Fibroblast of lung (primary cell): ENCODE measurements at regions not wholly inside any gene's neighbourhood (a gene's known extent, or its start where the extent isn't known, plus 50 kb on each side); places are given as distances from the start of the nearest gene placed in this dataset.

Source experiments
- DNase-seq, 2 donors: peaks; one replicate each; pipeline versions ENCODE4 v3.0.0 to v3.0.0-alpha.2; 2010; ENCODE audit warnings: low read depth in 2 of 2
- H2AFZ ChIP-seq: 2 replicates; pipeline ENCODE4 v1.5.1; 2012; ENCODE audit warnings: low read length, control low read depth, inconsistent platforms
- H3K27ac ChIP-seq: 2 replicates; pipeline ENCODE4 v1.5.1; 2011; ENCODE audit warnings: low read length, control low read depth; ENCODE audit not compliant: insufficient read depth
- H3K27me3 ChIP-seq: 2 replicates; pipeline ENCODE4 v1.5.1; 2011; ENCODE audit warnings: mild to moderate bottlenecking, low read length; ENCODE audit not compliant: control insufficient read depth, insufficient read depth
- H3K36me3 ChIP-seq: 2 replicates; pipeline ENCODE4 v1.5.1; 2011; ENCODE audit warnings: low read length; ENCODE audit not compliant: control insufficient read depth, insufficient read depth
- H3K4me1 ChIP-seq: 2 replicates; pipeline ENCODE4 v1.5.1; 2011; ENCODE audit warnings: low read length; ENCODE audit not compliant: control insufficient read depth, insufficient read depth; ENCODE audit errors: extremely low read depth
- H3K4me2 ChIP-seq: 2 replicates; pipeline ENCODE4 v1.5.1; 2011; ENCODE audit warnings: low read length, control low read depth; ENCODE audit not compliant: insufficient read depth; ENCODE audit errors: extremely low read depth
- H3K4me3 ChIP-seq, 4 experiments: fragments of 200-600 bp in 1 of 4; sonication (generic) in 1 of 4; replicated peaks in 1 of 4; 2 replicates each; pipeline ENCODE4 v1.5.1; 2011 to 2016; ENCODE audit warnings: low read length in 4 of 4, low read depth in 3 of 4, mild to moderate bottlenecking in 3 of 4, control low read depth in 2 of 4, inconsistent platforms in 1 of 4, mixed read lengths in 1 of 4; ENCODE audit not compliant: insufficient read depth in 1 of 4; ENCODE audit errors: control extremely low read depth in 1 of 4
- H3K79me2 ChIP-seq: 2 replicates; pipeline ENCODE4 v1.5.1; 2012; ENCODE audit warnings: mild to moderate bottlenecking, low read length, inconsistent platforms; ENCODE audit not compliant: control insufficient read depth, insufficient read depth
- H3K9ac ChIP-seq: 2 replicates; pipeline ENCODE4 v1.5.1; 2011; ENCODE audit warnings: mild to moderate bottlenecking, low read length, control low read depth; ENCODE audit not compliant: insufficient read depth
- H3K9me3 ChIP-seq: 2 replicates; pipeline ENCODE4 v1.5.1; 2012; ENCODE audit warnings: low read depth, low read length; ENCODE audit not compliant: control insufficient read depth, insufficient read depth
- H4K20me1 ChIP-seq: 2 replicates; pipeline ENCODE4 v1.5.1; 2011; ENCODE audit warnings: low read length; ENCODE audit not compliant: control insufficient read depth, insufficient read depth; ENCODE audit errors: extremely low read depth
- EZH2 ChIP-seq: IDR thresholded peaks from 2 replicates; pipeline ENCODE4 v1.5.1; 2012; ENCODE audit warnings: low read length, control low read depth, mild to moderate bottlenecking; ENCODE audit errors: missing control alignments
- TF ChIP-seq, protein P1 (sequence below), 2 donors: IDR thresholded peaks in 1 of 2; conservative IDR thresholded peaks in 1 of 2; 1 replicate in 1 of 2; 2 replicates in 1 of 2; pipeline ENCODE4 v1.5.1; 2011 to 2012; ENCODE audit warnings: low read length in 2 of 2, control low read depth in 1 of 2, inconsistent platforms in 1 of 2, low read depth in 1 of 2, mild to moderate bottlenecking in 1 of 2

DNA sequence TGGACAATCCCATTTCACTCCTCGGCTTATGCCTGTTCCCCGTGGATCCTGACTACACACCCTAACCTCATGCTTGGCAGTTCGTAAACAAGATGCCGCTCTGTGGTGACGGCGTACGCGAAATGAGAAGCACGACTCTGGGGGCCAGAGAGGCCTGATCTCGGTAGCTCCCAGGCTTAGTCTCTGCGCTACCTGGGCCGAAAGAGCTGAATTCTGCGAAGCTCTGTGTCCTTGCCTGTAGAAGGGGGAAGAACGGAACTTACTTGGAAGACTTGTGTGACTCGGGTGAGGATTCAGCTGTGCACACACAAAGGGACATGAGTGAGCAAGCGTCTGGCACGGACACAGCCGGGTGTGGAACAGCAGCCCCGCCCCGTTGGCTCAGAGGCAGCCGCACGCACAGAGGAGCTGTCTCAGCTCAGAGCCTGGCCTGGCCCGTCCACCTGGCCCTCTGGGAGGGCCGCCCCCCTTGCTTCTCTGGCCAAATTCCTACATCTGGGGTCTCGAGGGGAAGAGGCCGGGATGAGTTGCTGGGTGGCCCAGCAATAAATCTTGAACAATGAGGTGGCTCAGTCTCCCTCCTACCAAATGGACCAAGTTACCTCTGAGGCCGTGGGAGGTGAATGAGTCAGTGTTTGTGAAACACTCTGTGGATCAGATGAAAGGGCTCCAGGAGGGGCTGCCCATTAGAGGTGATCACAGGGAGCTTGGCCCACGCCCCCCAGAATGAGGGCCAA is 83.8 kb downstream of the PDGFA start:
- H3K4me2 ChIP-seq, result no peak overlapping the region
- H3K9ac ChIP-seq, result no peak overlapping the region
- H3K79me2 ChIP-seq, result no peaks in the 10 kb centered on the region
- no peaks in the 10 kb centered on the region for H3K9me3 ChIP-seq
- H2AFZ ChIP-seq, result no peak overlapping the region
- peak in 1 of 2 donors; percentile 53 for DNase-seq
- TF ChIP-seq, protein P1, sequence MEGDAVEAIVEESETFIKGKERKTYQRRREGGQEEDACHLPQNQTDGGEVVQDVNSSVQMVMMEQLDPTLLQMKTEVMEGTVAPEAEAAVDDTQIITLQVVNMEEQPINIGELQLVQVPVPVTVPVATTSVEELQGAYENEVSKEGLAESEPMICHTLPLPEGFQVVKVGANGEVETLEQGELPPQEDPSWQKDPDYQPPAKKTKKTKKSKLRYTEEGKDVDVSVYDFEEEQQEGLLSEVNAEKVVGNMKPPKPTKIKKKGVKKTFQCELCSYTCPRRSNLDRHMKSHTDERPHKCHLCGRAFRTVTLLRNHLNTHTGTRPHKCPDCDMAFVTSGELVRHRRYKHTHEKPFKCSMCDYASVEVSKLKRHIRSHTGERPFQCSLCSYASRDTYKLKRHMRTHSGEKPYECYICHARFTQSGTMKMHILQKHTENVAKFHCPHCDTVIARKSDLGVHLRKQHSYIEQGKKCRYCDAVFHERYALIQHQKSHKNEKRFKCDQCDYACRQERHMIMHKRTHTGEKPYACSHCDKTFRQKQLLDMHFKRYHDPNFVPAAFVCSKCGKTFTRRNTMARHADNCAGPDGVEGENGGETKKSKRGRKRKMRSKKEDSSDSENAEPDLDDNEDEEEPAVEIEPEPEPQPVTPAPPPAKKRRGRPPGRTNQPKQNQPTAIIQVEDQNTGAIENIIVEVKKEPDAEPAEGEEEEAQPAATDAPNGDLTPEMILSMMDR (conservative IDR thresholded peaks at IDR 0.05 in 1 of 2, IDR thresholded peaks at IDR 0.05 in 1 of 2; ENCODE audit: low read depth in 1 of 2, low read length in 2 of 2), result no peak
- no peak for TF ChIP-seq EZH2
- no peaks in the 10 kb centered on the region for H3K4me1 ChIP-seq
- no peak overlapping the region for H3K27ac ChIP-seq
- no peaks in the 10 kb centered on the region for H3K36me3 ChIP-seq
- no peaks in the 10 kb centered on the region for H3K27me3 ChIP-seq
- H4K20me1 ChIP-seq, result no peaks in the 10 kb centered on the region
- H3K4me3 ChIP-seq, result no peak overlapping the region

DNA sequence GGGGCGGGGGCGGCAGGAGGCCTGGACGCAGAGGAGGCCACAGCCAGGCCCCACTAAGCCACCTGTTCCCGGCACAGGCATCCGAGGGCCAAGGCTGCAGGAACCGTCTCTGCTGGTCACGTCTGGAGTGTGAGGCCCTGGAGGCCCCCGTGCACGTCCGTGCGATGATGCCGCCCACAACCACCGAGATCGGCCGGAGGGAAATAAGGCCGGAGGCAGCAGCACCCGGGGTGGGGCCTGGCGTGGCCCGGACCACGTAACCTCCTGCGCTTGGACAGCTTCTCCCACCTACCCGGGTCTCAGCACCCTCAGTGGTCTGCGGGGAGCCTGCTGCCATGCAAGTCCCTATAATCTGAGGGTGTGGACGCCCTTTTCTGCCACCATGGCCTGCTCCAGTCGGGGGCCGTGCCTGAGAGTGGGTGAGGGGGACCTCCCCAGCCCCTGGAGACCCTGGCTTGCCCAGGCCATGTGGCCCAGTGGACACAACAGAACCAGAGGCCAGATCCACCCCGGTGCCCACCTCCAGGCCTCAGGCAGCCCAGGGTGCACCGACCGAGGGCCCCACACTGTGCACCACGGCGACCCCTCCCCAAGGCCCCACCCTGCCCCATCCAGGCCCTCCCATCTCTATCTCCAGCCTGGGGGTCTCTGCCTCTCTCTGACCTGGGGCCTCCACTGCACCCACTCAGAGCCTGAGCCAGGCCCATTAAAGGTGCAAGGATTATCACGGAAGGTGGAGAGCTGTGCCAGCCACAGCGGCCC is 83.1 kb downstream of the PDGFA start:
- Histone ChIP-seq H3K9me3 (no peaks in the 10 kb centered on the region), H4K20me1 (no peaks in the 10 kb centered on the region), H3K27me3 (no peaks in the 10 kb centered on the region), H3K36me3 (no peaks in the 10 kb centered on the region), H2AFZ (no peak overlapping the region), H3K4me1 (no peaks in the 10 kb centered on the region), H3K4me3 (no peak overlapping the region), H3K79me2 (no peaks in the 10 kb centered on the region), H3K27ac (no peak overlapping the region), H3K4me2 (no peak overlapping the region), H3K9ac (no peak overlapping the region)
- TF ChIP-seq, protein P1 (conservative IDR thresholded peaks at IDR 0.05 in 1 of 2, IDR thresholded peaks at IDR 0.05 in 1 of 2; ENCODE audit: low read depth in 1 of 2, low read length in 2 of 2), result no peak
- no peak for TF ChIP-seq EZH2
- no peak for DNase-seq

DNA sequence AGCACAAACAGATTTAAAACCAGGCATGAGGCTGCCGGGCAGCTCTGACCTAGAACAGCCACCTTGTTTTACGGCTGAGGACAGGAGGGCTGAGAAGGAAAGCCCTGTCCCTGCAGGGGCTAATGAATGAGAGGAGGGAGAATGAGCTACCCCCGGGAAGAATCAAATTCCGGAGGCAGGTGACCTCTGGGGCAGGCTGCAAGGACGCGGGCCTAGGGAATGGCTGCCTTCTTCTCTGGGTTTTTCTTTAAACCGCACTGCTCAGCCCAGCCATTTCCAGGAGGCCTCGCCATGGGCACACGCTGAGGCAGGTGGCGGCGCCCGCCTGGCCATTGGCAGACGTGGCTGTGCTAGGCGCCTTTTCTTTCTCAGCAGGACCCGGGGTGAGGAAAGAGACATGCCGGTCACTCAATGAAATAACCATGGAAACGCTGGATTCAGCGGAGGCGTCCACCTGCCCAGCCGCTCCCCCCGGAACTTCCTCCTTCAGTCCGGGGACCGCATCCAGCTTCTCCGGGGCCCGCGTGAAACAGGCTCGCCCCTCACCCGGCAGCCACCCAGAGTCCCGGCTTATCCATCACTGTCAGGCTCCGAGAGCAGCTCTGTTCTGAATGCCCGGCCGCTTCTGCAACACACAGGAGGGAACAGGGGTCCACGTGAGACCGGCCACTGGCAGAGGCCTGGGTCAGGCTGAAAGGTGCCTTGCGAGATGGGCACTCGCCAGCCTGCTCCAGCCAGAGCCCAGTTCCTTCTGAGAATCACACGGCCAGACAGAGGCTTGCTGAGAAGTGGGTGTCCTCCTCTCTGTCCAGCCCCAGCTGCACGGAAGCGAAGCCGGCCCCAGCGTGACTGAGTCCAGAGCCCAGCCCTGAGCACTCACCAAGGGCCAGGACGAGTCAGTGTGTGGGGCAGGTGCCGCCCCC is 82.1 kb downstream of the PDGFA start:
- H3K27ac ChIP-seq, result no peak overlapping the region
- no peak overlapping the region for H3K9ac ChIP-seq
- H2AFZ ChIP-seq, result no peak overlapping the region
- H3K27me3 ChIP-seq, result no peaks in the 10 kb centered on the region
- H3K9me3 ChIP-seq, result no peaks in the 10 kb centered on the region
- no peaks in the 10 kb centered on the region for H3K79me2 ChIP-seq
- no peaks in the 10 kb centered on the region for H4K20me1 ChIP-seq
- H3K4me1 ChIP-seq, result no peaks in the 10 kb centered on the region
- no peak for DNase-seq
- H3K4me3 ChIP-seq, result no peak overlapping the region
- H3K4me2 ChIP-seq, result no peak overlapping the region
- TF ChIP-seq EZH2, result no peak
- TF ChIP-seq, protein P1 (conservative IDR thresholded peaks at IDR 0.05 in 1 of 2, IDR thresholded peaks at IDR 0.05 in 1 of 2; ENCODE audit: low read depth in 1 of 2, low read length in 2 of 2), result no peak
- no peaks in the 10 kb centered on the region for H3K36me3 ChIP-seq
